Natural killer cell treated with Interleukin-12 subunit alpha and Interleukin-12 subunit beta and Interleukin-15 and Interleukin-18, amount 100 ng/mL, for 72 hours (primary cell): ENCODE measurements at regions not wholly inside any gene's neighbourhood (a gene's known extent, or its start where the extent isn't known, plus 50 kb on each side); places are given as distances from the start of the nearest gene placed in this dataset.

Experiments
- ATAC-seq, 2 donors: fragments of 150-1000 bp; cut with Tn5 transposase in 1 of 2; sonication (Bioruptor Pico), chemical (Tn5 transposase) in 1 of 2; 2 replicates each; pipeline ENCODE4 v1.10.0; 2021
- DNase-seq: peaks from one replicate; pipeline ENCODE4 v3.0.0; 2022; ENCODE audit warnings: low spot score
- H3K27ac Mint-ChIP-seq, 2 donors: 1 replicate in 1 of 2; 2 replicates in 1 of 2; pipeline ENCODE4 v1.8.0; 2022; ENCODE audit warnings: mixed read lengths in 2 of 2, mild to moderate bottlenecking in 1 of 2, moderate library complexity in 1 of 2
- H3K27me3 Mint-ChIP-seq, 2 donors: 1 replicate in 1 of 2; 2 replicates in 1 of 2; pipeline ENCODE4 v1.8.0; 2022; ENCODE audit warnings: mixed read lengths in 2 of 2
- H3K36me3 Mint-ChIP-seq: one replicate; pipeline ENCODE4 v1.8.0; 2022; ENCODE audit warnings: mixed read lengths
- H3K4me1 Mint-ChIP-seq, 2 donors: 1 replicate in 1 of 2; 2 replicates in 1 of 2; pipeline ENCODE4 v1.8.0; 2022; ENCODE audit warnings: low read depth in 2 of 2, mixed read lengths in 2 of 2, mild to moderate bottlenecking in 1 of 2
- H3K4me3 Mint-ChIP-seq: one replicate; pipeline ENCODE4 v1.8.0; 2022; ENCODE audit warnings: mixed read lengths
- H3K9me3 Mint-ChIP-seq: 2 replicates; pipeline ENCODE4 v1.8.0; 2022; ENCODE audit warnings: mixed read lengths

DNA sequence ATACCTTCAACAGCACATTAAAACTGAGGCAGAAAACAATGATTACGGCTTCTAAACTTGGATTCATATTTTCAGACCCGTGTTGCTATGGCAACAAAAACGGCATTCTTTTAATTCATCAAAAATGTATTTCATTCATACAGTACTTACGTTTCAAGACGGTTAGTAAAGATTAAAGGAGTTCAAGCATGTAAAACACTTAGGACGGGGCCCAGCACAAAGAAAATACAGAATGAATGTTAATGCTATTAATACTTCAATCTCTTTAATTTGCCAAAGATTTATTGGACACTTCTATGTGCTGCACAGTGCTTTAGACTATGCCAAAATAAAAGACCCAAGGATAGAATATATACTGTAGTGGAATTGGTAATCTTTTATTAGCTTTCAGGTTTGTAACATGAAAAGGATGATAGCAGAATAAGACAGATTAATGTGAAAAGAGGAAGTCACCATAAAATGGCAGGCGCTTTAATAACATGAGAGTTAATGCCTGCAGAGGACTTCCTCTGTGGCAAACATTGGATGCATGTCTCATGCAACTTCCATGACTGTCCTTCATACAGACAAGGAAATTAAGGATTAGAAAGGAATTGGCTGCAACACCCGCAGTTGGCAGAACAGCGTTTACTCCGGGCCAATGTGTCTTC lies 201.6 kb upstream of the KLF6 start:
- ATAC-seq (no peak), DNase-seq (no peak)
- peaks cover 9 to 19% of the 10 kb centered on the region in 2 donors for H3K4me1 Mint-ChIP-seq
- H3K36me3 Mint-ChIP-seq, result peaks cover 5% of the 10 kb centered on the region
- no peaks in the 10 kb centered on the region for H3K9me3 Mint-ChIP-seq
- H3K4me3 Mint-ChIP-seq, result no peak overlapping the region
- no peaks in the 10 kb centered on the region for H3K27me3 Mint-ChIP-seq
- H3K27ac Mint-ChIP-seq, result no peak overlapping the region

- Mint-ChIP-seq H3K27me3 (no peaks in the 10 kb centered on the region), H3K4me3 (no peak overlapping the region), H3K36me3 (peaks cover 11% of the 10 kb centered on the region), H3K27ac (no peak overlapping the region), H3K4me1 (peaks cover 9 to 37% of the 10 kb centered on the region in 2 donors), H3K9me3 (peaks cover 7% of the 10 kb centered on the region)
- DNase-seq, result no peak
- ATAC-seq, result no peak
These were observed 197.9 kb upstream of the KLF6 start for GRCh38 chr10:3982746-3983442.

GRCh38 chr10:3981300-3981699 lies 196.3 kb upstream of the KLF6 start:
- no peak overlapping the region for H3K27ac Mint-ChIP-seq
- H3K9me3 Mint-ChIP-seq, result peaks cover 7% of the 10 kb centered on the region
- H3K4me3 Mint-ChIP-seq, result peak overlapping the region; percentile 80
- H3K4me1 Mint-ChIP-seq, result peaks cover 9 to 33% of the 10 kb centered on the region in 2 donors
- H3K36me3 Mint-ChIP-seq, result peaks cover 11% of the 10 kb centered on the region
- no peak for ATAC-seq
- no peak for DNase-seq
- no peaks in the 10 kb centered on the region for H3K27me3 Mint-ChIP-seq

GRCh38 chr10:3980660-3981059 lies 195.7 kb upstream of the KLF6 start:
- H3K36me3 Mint-ChIP-seq, result peaks cover 11% of the 10 kb centered on the region
- H3K27ac Mint-ChIP-seq, result no peak overlapping the region
- H3K4me3 Mint-ChIP-seq, result peak overlapping the region; percentile 80
- H3K4me1 Mint-ChIP-seq, result peaks cover 9 to 33% of the 10 kb centered on the region in 2 donors
- DNase-seq (no peak), ATAC-seq (peak; percentile 72 to 85)
- H3K9me3 Mint-ChIP-seq, result peaks cover 7% of the 10 kb centered on the region
- H3K27me3 Mint-ChIP-seq, result no peaks in the 10 kb centered on the region

DNA sequence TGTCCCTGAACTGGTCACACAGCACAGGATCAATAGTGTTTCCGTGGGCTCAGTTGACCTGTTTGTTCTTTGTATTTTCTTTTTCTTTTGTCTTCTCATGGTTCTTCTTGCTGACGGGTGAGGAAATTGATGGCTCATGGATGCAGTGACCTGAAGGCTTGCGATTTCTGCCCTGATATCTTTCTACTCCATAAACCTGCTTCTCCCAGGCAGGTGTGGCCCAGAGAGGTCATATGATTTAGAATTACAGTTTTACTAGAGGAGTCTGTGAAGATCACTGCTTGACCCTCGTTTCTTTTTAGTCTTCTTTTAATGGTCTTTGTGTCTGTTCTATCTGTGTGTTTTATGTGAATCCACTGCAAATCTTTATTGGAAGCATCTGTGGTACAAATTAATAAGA lies 195.1 kb upstream of the KLF6 start:
- H3K27ac Mint-ChIP-seq, result no peak overlapping the region
- DNase-seq, result no peak
- H3K9me3 Mint-ChIP-seq, result peaks cover 7% of the 10 kb centered on the region
- no peak for ATAC-seq
- H3K36me3 Mint-ChIP-seq, result peaks cover 11% of the 10 kb centered on the region
- H3K4me3 Mint-ChIP-seq, result peak overlapping the region; percentile 80
- no peaks in the 10 kb centered on the region for H3K27me3 Mint-ChIP-seq
- H3K4me1 Mint-ChIP-seq, result peaks cover 9 to 33% of the 10 kb centered on the region in 2 donors

DNA sequence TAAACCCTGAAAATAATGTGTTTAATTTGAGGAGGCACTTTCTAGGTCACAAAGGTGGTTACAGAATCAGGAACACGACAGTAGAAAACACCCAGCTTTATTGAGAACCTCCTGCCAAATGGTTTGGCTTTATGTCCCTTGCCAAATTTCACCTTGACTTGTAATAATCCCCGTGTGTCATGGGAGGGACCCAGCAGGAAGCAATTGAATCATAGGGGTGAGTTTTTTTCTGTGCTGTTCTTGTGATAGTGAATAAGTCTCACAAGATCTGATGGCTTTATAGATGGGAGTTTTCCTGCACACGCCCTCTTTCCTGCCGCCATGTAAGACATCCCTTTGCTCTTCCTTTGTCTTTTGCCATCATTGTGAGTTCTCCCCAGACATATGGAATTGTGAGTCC lies 193.8 kb upstream of the KLF6 start:
- ATAC-seq (peak; percentile 38 to 55), DNase-seq (no peak)
- peaks cover 17% of the 10 kb centered on the region for H3K36me3 Mint-ChIP-seq
- H3K9me3 Mint-ChIP-seq, result peaks cover 7% of the 10 kb centered on the region
- H3K4me3 Mint-ChIP-seq, result peak overlapping the region; percentile 39
- no peaks in the 10 kb centered on the region for H3K27me3 Mint-ChIP-seq
- H3K4me1 Mint-ChIP-seq, result peaks cover 16 to 38% of the 10 kb centered on the region in 2 donors
- H3K27ac Mint-ChIP-seq, result no peak overlapping the region

DNA sequence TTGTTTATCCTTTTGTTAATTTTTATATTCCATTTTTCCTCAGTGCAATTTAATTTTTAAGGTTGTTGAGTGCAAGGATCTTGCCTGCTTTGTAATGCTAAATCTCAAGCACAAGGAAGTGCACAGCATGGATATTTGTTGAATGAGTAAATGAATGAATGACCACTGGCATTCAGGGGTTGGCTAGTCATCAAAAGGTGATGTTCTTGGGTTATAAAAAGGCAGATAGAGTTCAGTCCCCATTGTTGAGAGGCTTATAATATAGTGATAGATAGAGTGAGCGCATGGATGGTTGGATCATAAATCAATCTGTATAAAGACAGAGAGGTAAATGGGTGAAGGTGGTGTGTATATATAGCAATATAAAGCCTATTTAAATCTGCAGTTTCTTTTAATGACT lies 193.2 kb upstream of the KLF6 start:
- Mint-ChIP-seq H3K9me3 (peaks cover 7% of the 10 kb centered on the region), H3K27me3 (no peaks in the 10 kb centered on the region), H3K4me3 (no peak overlapping the region), H3K36me3 (peaks cover 17% of the 10 kb centered on the region), H3K4me1 (peaks cover 16 to 37% of the 10 kb centered on the region in 2 donors), H3K27ac (no peak overlapping the region)
- ATAC-seq (no peak), DNase-seq (no peak)

- Mint-ChIP-seq H3K4me1 (peaks cover 20 to 37% of the 10 kb centered on the region in 2 donors), H3K27ac (no peak overlapping the region), H3K4me3 (no peak overlapping the region), H3K27me3 (no peaks in the 10 kb centered on the region), H3K36me3 (peaks cover 15% of the 10 kb centered on the region), H3K9me3 (peaks cover 7% of the 10 kb centered on the region)
- DNase-seq (no peak), ATAC-seq (no peak)
These were observed 192.8 kb upstream of the KLF6 start for GRCh38 chr10:3977761-3978160.

DNA sequence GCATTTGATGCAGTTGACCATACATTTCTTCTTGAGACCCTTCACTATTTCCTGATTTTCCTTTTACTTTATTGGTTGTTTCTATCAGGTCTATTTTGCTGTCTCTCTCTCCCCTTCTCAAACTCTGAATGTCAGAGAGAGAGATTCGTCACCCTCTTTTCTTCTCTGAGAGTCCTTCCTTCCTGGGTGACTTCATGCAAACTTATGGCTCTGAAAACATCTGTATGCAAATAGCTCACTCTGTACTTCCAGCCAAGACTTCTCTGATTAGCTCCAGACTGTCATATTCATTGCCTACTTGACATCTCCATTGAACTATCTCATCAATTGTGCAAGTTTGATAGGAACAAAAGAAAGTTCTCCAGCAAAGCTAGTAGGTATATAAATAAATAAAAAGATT lies 191.7 kb upstream of the KLF6 start:
- H3K4me1 Mint-ChIP-seq, result peaks cover 22 to 39% of the 10 kb centered on the region in 2 donors
- peaks cover 7% of the 10 kb centered on the region for H3K9me3 Mint-ChIP-seq
- H3K27me3 Mint-ChIP-seq, result no peaks in the 10 kb centered on the region
- no peak overlapping the region for H3K4me3 Mint-ChIP-seq
- peak in 1 of 2 donors; percentile 53 for ATAC-seq
- DNase-seq, result no peak
- H3K27ac Mint-ChIP-seq, result no peak overlapping the region
- peaks cover 12% of the 10 kb centered on the region for H3K36me3 Mint-ChIP-seq

GRCh38 chr10:3976171-3976570 lies 191.2 kb upstream of the KLF6 start:
- Mint-ChIP-seq H3K4me1 (peaks cover 27 to 40% of the 10 kb centered on the region in 2 donors), H3K9me3 (peaks cover 7% of the 10 kb centered on the region), H3K27ac (no peak overlapping the region), H3K36me3 (peaks cover 12% of the 10 kb centered on the region), H3K4me3 (no peak overlapping the region), H3K27me3 (no peaks in the 10 kb centered on the region)
- DNase-seq (no peak), ATAC-seq (no peak)

DNA sequence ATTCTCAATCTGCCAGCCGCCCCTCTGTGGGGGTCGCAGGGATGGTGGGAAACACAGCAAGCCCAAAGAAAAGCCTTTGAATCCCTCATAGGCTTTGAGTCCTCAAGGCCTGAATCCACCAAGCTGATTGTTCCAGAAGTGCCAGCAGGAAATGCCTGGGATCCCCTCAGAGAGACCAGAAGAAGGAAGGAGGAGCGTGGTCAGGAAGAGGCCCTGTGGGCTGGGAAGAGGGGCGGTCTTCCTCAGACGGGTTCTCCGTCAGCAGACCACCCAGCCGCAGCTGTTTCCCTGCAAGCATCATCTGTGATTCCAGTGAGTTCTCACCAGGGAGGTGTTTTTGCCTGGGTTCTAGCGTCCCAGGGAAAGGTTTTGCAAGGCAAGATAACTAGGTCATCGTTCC lies 190.0 kb upstream of the KLF6 start:
- Mint-ChIP-seq H3K4me3 (no peak overlapping the region), H3K9me3 (peaks cover 5% of the 10 kb centered on the region), H3K27ac (peak overlapping the region; percentile 66 to 84), H3K36me3 (peaks cover 9% of the 10 kb centered on the region), H3K4me1 (peaks cover 39 to 45% of the 10 kb centered on the region in 2 donors), H3K27me3 (no peaks in the 10 kb centered on the region)
- ATAC-seq (no peak), DNase-seq (no peak)

GRCh38 chr10:3972460-3973301 lies 187.7 kb upstream of the KLF6 start:
- Mint-ChIP-seq H3K9me3 (peaks cover 2% of the 10 kb centered on the region), H3K4me1 (peaks cover 39 to 47% of the 10 kb centered on the region in 2 donors)

GRCh38 chr10:3971713-3972112 lies 186.7 kb upstream of the KLF6 start:
- Mint-ChIP-seq H3K4me1 (peaks cover 43 to 52% of the 10 kb centered on the region in 2 donors), H3K36me3 (peaks cover 16% of the 10 kb centered on the region), H3K27me3 (no peaks in the 10 kb centered on the region), H3K9me3 (peaks cover 2% of the 10 kb centered on the region), H3K4me3 (peak overlapping the region; percentile 90), H3K27ac (peak overlapping the region; percentile 97 to 98)
- peak in 1 of 2 donors; percentile 27 for ATAC-seq
- no peak for DNase-seq

More at GRCh38 chr10:3972460-3973301, 187.7 kb upstream of the KLF6 start:
- Mint-ChIP-seq H3K36me3 (peaks cover 10% of the 10 kb centered on the region), H3K27me3 (no peaks in the 10 kb centered on the region), H3K27ac (peak overlapping the region; percentile 97 to 98), H3K4me3 (peak overlapping the region; percentile 90)
- ATAC-seq, result peak; percentile 94 to 96
- peak; percentile 74 for DNase-seq
